GM10266 (cell line): ENCODE measurements at regions not wholly inside any gene's neighbourhood (a gene's known extent, or its start where the extent isn't known, plus 50 kb on each side); places are given as distances from the start of the nearest gene placed in this dataset.

Source experiments
- DNase-seq: peaks from one replicate; pipeline ENCODE4 v3.0.0; 2012; ENCODE audit errors: extremely low spot score
- CTCF ChIP-seq: IDR thresholded peaks from 2 replicates; pipeline ENCODE4 v1.5.1; 2012; ENCODE audit warnings: mild to moderate bottlenecking, low read depth; ENCODE audit not compliant: control insufficient read depth, insufficient read depth; ENCODE audit errors: missing control alignments

- DNase-seq, result no peak
- TF ChIP-seq CTCF, result no peak
These were observed 381.1 kb upstream of the ST6GAL2 start for GRCh38 chr2:107267086-107267485.

GRCh38 chr2:107276034-107276433 lies 390.1 kb upstream of the ST6GAL2 start:
- TF ChIP-seq CTCF, result no peak
- no peak for DNase-seq

- no peak for TF ChIP-seq CTCF
- DNase-seq, result no peak
These were observed 392.7 kb upstream of the ST6GAL2 start for GRCh38 chr2:107278672-107279071.

GRCh38 chr2:107281637-107282036 lies 395.7 kb upstream of the ST6GAL2 start:
- TF ChIP-seq CTCF, result no peak
- no peak for DNase-seq

GRCh38 chr2:107282135-107282534 lies 396.2 kb upstream of the ST6GAL2 start:
- DNase-seq, result no peak
- no peak for TF ChIP-seq CTCF

- no peak for DNase-seq
- no peak for TF ChIP-seq CTCF
These were observed 399.8 kb upstream of the ST6GAL2 start for GRCh38 chr2:107285621-107286299.

GRCh38 chr2:107290041-107290440 lies 404.1 kb upstream of the ST6GAL2 start:
- TF ChIP-seq CTCF, result no peak
- no peak for DNase-seq
